Type B pancreatic cell (in vitro differentiated cells): ENCODE measurements at regions not wholly inside any gene's neighbourhood (a gene's known extent, or its start where the extent isn't known, plus 50 kb on each side); places are given as distances from the start of the nearest gene placed in this dataset.

Experiments
- DNase-seq: peaks from one replicate; pipeline ENCODE4 v3.0.0; 2021; ENCODE audit warnings: mixed read lengths; ENCODE audit not compliant: unreplicated experiment; ENCODE audit errors: extremely low spot score
- H3K27ac Mint-ChIP-seq: 2 replicates; pipeline ENCODE4 v1.8.0; 2021; ENCODE audit warnings: mild to moderate bottlenecking, mixed read lengths
- H3K27me3 Mint-ChIP-seq: 2 replicates; pipeline ENCODE4 v1.8.0; 2021; ENCODE audit warnings: mixed read lengths
- H3K36me3 Mint-ChIP-seq: 2 replicates; pipeline ENCODE4 v1.8.0; 2021; ENCODE audit warnings: mixed read lengths
- H3K4me1 Mint-ChIP-seq: one replicate; pipeline ENCODE4 v1.8.0; 2021; ENCODE audit warnings: mixed read lengths; ENCODE audit not compliant: unreplicated experiment
- H3K4me3 Mint-ChIP-seq: 2 replicates; pipeline ENCODE4 v1.8.0; 2021; ENCODE audit warnings: mild to moderate bottlenecking, mixed read lengths
- H3K9me3 Mint-ChIP-seq: 2 replicates; pipeline ENCODE4 v1.8.0; 2021; ENCODE audit warnings: mixed read lengths
- TF ChIP-seq, protein P1 (sequence below): fragments of 200-600 bp; sonication (generic); conservative IDR thresholded peaks from 2 replicates; pipeline ENCODE4 v1.5.0; 2021; ENCODE audit warnings: antibody characterized with exemption, mild to moderate bottlenecking

GRCh38 chr6:156262014-156262413 lies 515.2 kb upstream of the ARID1B start:
- Mint-ChIP-seq H3K4me3 (no peak overlapping the region), H3K4me1 (peaks cover 12% of the 10 kb centered on the region), H3K36me3 (no peaks in the 10 kb centered on the region), H3K27ac (no peak overlapping the region), H3K9me3 (no peaks in the 10 kb centered on the region), H3K27me3 (no peaks in the 10 kb centered on the region)
- no peak for DNase-seq
- TF ChIP-seq, protein P1, sequence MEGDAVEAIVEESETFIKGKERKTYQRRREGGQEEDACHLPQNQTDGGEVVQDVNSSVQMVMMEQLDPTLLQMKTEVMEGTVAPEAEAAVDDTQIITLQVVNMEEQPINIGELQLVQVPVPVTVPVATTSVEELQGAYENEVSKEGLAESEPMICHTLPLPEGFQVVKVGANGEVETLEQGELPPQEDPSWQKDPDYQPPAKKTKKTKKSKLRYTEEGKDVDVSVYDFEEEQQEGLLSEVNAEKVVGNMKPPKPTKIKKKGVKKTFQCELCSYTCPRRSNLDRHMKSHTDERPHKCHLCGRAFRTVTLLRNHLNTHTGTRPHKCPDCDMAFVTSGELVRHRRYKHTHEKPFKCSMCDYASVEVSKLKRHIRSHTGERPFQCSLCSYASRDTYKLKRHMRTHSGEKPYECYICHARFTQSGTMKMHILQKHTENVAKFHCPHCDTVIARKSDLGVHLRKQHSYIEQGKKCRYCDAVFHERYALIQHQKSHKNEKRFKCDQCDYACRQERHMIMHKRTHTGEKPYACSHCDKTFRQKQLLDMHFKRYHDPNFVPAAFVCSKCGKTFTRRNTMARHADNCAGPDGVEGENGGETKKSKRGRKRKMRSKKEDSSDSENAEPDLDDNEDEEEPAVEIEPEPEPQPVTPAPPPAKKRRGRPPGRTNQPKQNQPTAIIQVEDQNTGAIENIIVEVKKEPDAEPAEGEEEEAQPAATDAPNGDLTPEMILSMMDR = no peak

DNA sequence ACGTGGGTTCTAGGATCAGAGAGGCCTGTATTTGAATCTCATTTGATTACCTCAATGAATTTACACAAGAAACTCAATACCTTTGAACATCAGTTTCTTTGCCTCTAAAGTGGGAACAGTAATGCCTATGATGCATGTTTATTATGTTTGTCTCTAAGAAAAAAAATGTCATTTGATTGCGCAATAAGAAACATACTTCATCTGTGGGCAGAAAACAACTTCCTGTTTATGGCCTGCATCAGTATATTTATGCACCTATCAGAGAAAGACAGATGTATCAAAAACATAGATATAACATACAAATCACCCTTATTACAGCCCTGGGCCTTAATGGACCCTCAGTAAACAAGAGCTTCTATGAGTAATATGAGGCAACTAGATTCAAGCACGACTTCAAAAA lies 516.4 kb upstream of the ARID1B start:
- H3K9me3 Mint-ChIP-seq = no peaks in the 10 kb centered on the region
- no peak overlapping the region for H3K4me3 Mint-ChIP-seq
- TF ChIP-seq, protein P1 = no peak
- peaks cover 12% of the 10 kb centered on the region for H3K4me1 Mint-ChIP-seq
- no peaks in the 10 kb centered on the region for H3K36me3 Mint-ChIP-seq
- no peak overlapping the region for H3K27ac Mint-ChIP-seq
- no peaks in the 10 kb centered on the region for H3K27me3 Mint-ChIP-seq
- no peak for DNase-seq

DNA sequence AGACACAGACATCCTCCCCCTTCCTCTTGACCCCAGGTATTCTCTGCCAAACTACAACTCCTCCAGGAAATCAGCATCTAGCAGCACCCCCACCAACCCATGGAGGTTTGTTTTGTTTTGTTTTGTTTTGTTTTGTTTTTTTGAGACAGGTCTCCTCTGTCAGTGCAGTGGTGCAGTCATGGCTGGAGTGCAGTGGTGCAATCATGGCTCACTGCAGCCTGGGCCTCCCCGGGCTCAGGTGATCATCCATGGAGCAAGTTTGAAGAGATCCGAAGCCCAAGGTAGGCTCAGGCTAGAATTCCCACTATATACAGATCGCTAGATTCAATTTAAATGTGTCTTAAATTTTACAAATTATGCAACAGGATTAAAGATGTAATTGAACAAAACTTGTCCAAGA lies 518.2 kb upstream of the ARID1B start:
- H3K36me3 Mint-ChIP-seq = no peaks in the 10 kb centered on the region
- H3K9me3 Mint-ChIP-seq = no peaks in the 10 kb centered on the region
- no peak overlapping the region for H3K4me3 Mint-ChIP-seq
- DNase-seq = no peak
- H3K27ac Mint-ChIP-seq = no peak overlapping the region
- TF ChIP-seq, protein P1 = no peak
- H3K4me1 Mint-ChIP-seq = peaks cover 22% of the 10 kb centered on the region
- H3K27me3 Mint-ChIP-seq = no peaks in the 10 kb centered on the region

DNA sequence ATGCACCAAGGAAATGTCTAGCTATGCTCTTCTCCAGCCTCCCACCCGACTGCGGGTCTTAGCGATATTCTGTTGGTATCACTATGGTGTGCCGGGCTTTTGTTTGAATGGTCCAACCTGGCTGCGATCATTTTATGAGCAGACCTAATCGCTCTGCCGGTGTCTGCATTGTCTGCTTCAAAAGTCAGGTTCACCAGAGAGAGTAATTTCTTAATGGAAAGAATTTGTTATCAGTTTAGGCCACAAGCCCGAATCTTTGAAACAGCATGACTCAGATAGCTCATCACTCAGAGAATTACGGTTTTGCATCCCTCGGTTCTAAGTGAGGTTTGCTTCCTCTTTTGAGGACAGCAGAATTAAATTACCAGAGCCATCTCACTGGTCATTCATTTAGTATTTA lies 521.0 kb upstream of the ARID1B start:
- no peaks in the 10 kb centered on the region for H3K9me3 Mint-ChIP-seq
- H3K4me3 Mint-ChIP-seq = no peak overlapping the region
- H3K36me3 Mint-ChIP-seq = no peaks in the 10 kb centered on the region
- TF ChIP-seq, protein P1 = no peak
- peaks cover 14% of the 10 kb centered on the region for H3K4me1 Mint-ChIP-seq
- DNase-seq = no peak
- no peaks in the 10 kb centered on the region for H3K27me3 Mint-ChIP-seq
- H3K27ac Mint-ChIP-seq = no peak overlapping the region

DNA sequence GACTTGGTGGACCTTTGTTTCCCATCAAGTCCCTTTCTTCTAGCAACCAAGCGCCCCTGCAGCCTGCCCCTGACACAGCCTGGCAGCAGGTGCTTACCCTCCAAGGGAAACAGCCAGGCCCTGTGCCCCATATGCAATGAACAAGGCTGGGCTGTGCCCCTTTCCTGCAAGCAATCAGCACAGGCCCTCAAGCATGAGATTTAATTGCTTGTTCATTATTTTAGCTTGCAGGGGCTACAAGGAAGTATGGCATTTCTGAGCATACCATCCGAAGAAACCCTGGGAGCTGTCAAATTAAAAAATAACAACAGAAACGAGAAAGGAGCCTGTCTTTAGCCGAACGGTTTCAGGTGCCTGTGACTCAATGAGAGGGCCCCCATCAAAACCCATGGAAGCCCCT lies 522.9 kb upstream of the ARID1B start:
- Mint-ChIP-seq H3K27ac (no peak overlapping the region), H3K4me1 (peaks cover 14% of the 10 kb centered on the region), H3K4me3 (no peak overlapping the region), H3K36me3 (no peaks in the 10 kb centered on the region), H3K9me3 (no peaks in the 10 kb centered on the region), H3K27me3 (no peaks in the 10 kb centered on the region)
- TF ChIP-seq, protein P1 = no peak
- no peak for DNase-seq

DNA sequence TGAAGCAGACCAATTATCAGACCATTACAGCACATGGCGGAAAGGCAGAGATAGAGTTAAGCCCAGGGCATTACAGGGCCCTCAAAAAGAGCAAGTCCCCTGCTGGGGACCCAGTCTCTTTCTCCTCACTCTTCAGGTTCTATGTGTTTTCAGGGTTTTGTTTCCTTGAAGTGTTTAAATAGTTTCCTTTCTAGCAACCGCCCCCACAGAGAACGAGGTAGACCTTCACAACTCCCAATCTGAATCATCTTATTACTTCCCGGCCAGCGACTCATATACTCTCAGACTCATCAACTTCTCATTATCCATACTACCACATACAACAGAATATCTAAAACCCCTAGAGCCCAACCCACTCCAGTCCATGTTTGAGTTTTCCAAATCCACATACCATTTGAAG lies 526.6 kb upstream of the ARID1B start:
- Mint-ChIP-seq H3K27ac (no peak overlapping the region), H3K9me3 (no peaks in the 10 kb centered on the region), H3K4me3 (no peak overlapping the region), H3K36me3 (no peaks in the 10 kb centered on the region), H3K4me1 (peaks cover 14% of the 10 kb centered on the region), H3K27me3 (no peaks in the 10 kb centered on the region)
- DNase-seq = no peak
- TF ChIP-seq, protein P1 = no peak
